ENCODE measurements at regions not wholly inside any gene's neighbourhood (a gene's known extent, or its start where the extent isn't known, plus 50 kb on each side); places are given as distances from the start of the nearest gene placed in this dataset.

- no peak for DNase-seq
These were observed 1177.4 kb upstream of the GBE1 start for GRCh38 chr3:82938821-82939328.

GRCh38 chr3:82927309-82928253 is 1166.1 kb upstream of the GBE1 start:
- DNase-seq: no peak

- DNase-seq: no peak
These were observed 1129.6 kb upstream of the GBE1 start for GRCh38 chr3:82891028-82891427.

- DNase-seq: no peak
These were observed 1121.6 kb upstream of the GBE1 start for GRCh38 chr3:82883072-82883471.

GRCh38 chr3:82875401-82875800 is 1114.0 kb upstream of the GBE1 start:
- DNase-seq: no peak

- no peak for DNase-seq
These were observed 1078.4 kb upstream of the GBE1 start for GRCh38 chr3:82839871-82840270.

GRCh38 chr3:82834098-82834497 is 1072.7 kb upstream of the GBE1 start:
- no peak for DNase-seq

GRCh38 chr3:82824491-82824890 is 1063.0 kb upstream of the GBE1 start:
- DNase-seq: no peak

GRCh38 chr3:82816086-82816485 is 1054.6 kb upstream of the GBE1 start:
- no peak for DNase-seq

GRCh38 chr3:82815417-82816058 is 1054.1 kb upstream of the GBE1 start:
- no peak for DNase-seq

GRCh38 chr3:82814660-82815059 is 1053.2 kb upstream of the GBE1 start:
- no peak for DNase-seq

- DNase-seq: no peak
These were observed 1046.3 kb upstream of the GBE1 start for GRCh38 chr3:82807781-82808180.

GRCh38 chr3:82802501-82802900 is 1041.1 kb upstream of the GBE1 start:
- no peak for DNase-seq

- no peak for DNase-seq
These were observed 1038.8 kb upstream of the GBE1 start for GRCh38 chr3:82800248-82800647.

GRCh38 chr3:82796765-82797164 is 1035.3 kb upstream of the GBE1 start:
- no peak for DNase-seq

- no peak for DNase-seq
These were observed 1029.8 kb upstream of the GBE1 start for GRCh38 chr3:82791241-82791640.

GRCh38 chr3:82790307-82791097 is 1029.1 kb upstream of the GBE1 start:
- DNase-seq: no peak

- DNase-seq: no peak
These were observed 1021.7 kb upstream of the GBE1 start for GRCh38 chr3:82783194-82783593.

- no peak for DNase-seq
These were observed 1011.8 kb upstream of the GBE1 start for GRCh38 chr3:82773207-82773606.

- DNase-seq: no peak
These were observed 1003.1 kb upstream of the GBE1 start for GRCh38 chr3:82764521-82764920.

GRCh38 chr3:82761858-82762257 is 1000.4 kb upstream of the GBE1 start:
- no peak for DNase-seq

- no peak for DNase-seq
These were observed 984.1 kb upstream of the GBE1 start for GRCh38 chr3:82745544-82745943.

GRCh38 chr3:82743196-82743595 is 981.8 kb upstream of the GBE1 start:
- DNase-seq: no peak

Measured in NCI-H1092 treated with DMSO at 0.1 percent for 48 hours (cell line).